GM21526 (cell line): ENCODE measurements at regions not wholly inside any gene's neighbourhood (a gene's known extent, or its start where the extent isn't known, plus 50 kb on each side); places are given as distances from the start of the nearest gene placed in this dataset.

Source experiments
- ATAC-seq: cut with Tn5 transposase; IDR thresholded peaks from one replicate; pipeline ENCODE4 v1.9.1; 2021; ENCODE audit warnings: moderate library complexity; ENCODE audit not compliant: unreplicated experiment, low FRiP score

DNA sequence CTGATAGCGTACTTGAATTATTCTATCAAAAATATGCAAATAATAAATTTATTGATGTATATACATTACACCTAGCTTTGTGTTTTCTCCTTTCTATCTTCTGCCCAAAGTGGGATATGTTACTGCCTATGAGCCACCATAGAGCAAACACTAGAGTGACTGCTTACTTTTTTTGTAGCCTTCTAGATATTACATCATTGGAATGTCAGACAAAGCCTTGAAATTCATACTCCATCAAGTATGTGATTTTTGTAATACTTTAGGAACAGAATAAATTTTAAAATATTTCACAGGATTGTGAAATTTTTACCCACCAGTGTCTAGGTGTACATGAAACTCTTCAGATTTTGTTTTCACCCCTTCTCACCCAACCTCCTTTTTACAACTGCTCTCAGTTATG, 787.6 kb downstream of the USP25 start:
- no peak for ATAC-seq

GRCh38 chr21:16519036-16519435, 789.3 kb downstream of the USP25 start:
- no peak for ATAC-seq

GRCh38 chr21:16519644-16520043, 789.9 kb downstream of the USP25 start:
- ATAC-seq, result no peak

- ATAC-seq, result no peak
Observed at GRCh38 chr21:16522548-16522947, 792.8 kb downstream of the USP25 start.

DNA sequence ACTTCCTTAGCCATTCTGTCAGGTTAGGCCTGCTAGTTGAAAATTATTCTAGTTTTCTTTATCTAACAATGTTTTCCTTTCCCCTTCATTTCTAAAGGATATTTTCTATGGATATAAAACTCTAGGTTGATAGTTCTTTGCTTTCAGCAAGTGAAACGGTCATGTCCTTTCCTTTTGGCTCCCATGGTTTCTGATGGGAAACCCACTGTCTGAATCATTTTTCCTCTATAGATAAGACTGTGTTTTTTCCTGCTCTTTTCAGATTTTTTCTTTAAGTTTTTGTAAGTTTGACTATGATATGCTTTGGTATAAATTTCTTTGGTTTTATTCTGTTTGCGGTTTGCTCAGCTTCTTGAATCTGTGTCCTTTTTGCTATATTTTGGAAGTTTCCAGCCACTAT, 800.9 kb downstream of the USP25 start:
- no peak for ATAC-seq

GRCh38 chr21:16532840-16533239, 803.1 kb downstream of the USP25 start:
- no peak for ATAC-seq

- ATAC-seq, result no peak
Observed at GRCh38 chr21:16533692-16534407, 804.1 kb downstream of the USP25 start.

- ATAC-seq, result no peak
Observed at GRCh38 chr21:16534408-16535101, 804.8 kb downstream of the USP25 start.

- no peak for ATAC-seq
Observed at GRCh38 chr21:16535102-16535422, 805.3 kb downstream of the USP25 start.

DNA sequence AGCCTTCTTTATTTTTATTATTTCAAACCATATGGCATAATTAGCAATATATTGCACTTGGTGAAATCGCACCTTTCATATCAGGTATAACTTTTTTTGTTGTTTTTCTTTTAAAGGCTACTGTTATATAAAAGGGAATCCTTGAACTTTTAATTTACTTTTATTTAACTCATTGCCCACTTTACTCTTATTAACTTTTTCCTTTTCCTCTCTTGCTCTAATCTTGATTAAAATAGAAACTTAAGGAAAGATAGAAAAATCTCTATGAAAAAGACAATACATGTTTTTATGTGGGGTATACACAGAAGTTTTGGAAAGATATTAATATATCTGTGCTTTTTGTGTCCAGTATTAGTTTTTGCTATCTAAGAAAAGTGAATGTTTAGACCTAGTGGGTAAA, 805.8 kb downstream of the USP25 start:
- no peak for ATAC-seq

- no peak for ATAC-seq
Observed at GRCh38 chr21:16536140-16536539, 806.4 kb downstream of the USP25 start.

- ATAC-seq, result no peak
Observed at GRCh38 chr21:16536643-16537434, 807.1 kb downstream of the USP25 start.

DNA sequence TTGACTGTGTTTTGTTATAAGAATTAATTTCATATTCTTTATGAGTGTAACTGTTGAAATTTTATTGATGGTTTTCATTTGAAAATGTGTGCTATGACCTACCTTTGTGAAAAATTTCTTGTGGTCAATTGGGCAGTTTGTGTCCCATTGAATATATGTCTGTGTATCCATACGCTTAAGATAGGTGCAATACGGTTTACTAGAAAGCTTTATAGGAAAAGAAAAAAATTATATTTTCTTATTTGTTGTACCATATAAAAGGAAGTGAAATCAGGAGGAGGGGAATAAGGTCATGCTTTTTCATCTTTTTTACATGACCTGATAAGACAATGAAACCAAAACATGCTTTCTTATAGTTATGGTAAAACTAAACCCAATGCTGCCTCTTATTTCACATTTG, 807.7 kb downstream of the USP25 start:
- no peak for ATAC-seq

DNA sequence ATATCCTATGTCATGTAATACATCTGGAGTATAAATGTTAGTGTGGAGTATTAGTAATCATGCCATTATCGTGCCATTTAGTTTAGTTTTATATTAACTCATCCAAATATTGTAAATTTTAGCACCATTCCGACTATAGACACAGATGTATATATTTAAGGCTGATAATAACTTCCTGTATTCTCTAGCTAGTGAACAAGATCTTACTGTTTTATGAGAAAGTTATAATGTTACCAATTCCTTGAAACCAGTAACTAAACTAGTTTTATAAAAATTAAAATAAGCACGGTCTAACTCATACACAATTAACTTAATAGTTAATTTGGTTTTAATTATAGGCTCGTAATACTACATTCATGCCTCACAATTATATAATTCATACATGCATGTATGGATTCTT, 808.6 kb downstream of the USP25 start:
- ATAC-seq, result no peak

DNA sequence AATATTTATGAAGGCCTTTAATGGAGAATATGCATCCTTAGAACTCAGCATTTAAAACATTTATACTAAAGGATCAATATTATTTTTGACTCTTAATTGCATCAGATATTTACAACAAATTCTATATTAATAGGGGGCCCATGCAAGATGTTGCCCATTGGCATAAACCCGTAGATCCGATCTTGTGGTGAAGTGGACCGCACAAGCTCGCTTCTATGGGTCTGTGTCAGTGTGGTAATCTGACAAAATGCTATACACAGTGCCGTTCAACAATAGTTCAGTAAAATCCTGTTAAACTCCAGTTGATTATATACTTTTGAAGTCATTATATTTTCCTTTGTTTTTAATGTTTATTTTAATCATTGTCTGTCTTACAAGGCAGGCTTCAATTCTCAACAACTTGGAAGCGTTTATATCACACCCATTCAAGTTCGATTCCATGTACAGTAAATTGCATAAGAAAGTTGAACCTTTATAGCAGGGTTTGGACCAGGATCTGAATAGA, 809.2 kb downstream of the USP25 start:
- no peak for ATAC-seq

- ATAC-seq, result no peak
Observed at GRCh38 chr21:16540966-16541727, 811.4 kb downstream of the USP25 start.

DNA sequence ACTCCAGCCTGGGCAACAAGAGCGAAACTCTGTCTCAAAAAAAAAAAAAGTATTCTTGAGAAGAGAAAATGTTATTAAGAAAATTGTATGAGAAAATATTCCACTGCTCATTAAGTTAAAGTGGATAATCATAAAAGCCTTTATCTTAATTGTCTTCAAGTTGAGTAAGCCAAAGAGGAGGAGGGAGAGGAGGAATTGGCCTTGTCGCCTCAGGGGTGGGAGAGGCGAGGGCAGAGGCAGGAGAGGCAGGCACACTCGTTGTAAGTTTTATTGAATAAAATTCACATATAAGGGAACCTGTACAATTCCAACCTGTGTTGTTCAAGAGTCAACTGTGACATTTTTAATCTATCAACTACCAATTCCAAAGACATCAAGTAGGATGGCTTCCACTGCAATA, 820.3 kb downstream of the USP25 start:
- ATAC-seq, result no peak

DNA sequence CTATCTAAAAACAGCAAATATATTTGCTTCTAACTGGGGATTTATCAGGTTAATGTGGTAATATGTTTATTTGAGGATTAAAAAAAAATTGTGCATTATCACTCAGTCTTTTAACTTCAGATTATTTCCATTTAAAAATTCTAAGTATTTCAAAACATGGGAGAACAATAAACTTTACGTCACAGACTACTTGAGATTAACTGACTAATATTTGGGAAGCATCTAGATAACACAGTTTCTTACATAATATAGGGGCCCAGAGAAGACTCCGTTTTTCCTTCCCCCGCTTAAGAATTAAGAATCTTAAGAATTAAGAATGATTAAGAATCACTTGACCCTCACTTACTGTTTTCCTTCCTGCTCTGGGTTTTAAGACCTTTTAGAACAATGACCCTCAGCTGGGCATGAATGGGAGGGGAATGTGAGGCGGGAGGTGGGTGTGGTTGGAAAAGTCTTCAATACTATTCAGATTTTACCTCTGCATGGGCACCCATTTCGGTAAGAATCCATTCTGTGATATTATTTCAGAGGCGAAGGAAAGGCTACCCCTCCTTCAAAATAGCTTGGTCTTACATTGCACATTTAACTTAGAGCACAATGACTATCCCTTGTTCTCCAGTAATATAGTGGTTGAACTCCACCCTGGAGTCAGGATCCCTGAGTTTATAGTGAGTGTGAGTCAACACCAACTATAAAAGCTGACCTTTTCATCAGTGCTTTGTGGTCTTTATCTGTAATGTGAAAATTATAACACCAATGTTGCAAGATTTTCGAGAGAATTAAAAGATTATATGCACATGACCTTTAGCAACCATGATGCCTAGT, 821.3 kb downstream of the USP25 start:
- ATAC-seq, result no peak

GRCh38 chr21:16552880-16553279, 823.1 kb downstream of the USP25 start:
- no peak for ATAC-seq

DNA sequence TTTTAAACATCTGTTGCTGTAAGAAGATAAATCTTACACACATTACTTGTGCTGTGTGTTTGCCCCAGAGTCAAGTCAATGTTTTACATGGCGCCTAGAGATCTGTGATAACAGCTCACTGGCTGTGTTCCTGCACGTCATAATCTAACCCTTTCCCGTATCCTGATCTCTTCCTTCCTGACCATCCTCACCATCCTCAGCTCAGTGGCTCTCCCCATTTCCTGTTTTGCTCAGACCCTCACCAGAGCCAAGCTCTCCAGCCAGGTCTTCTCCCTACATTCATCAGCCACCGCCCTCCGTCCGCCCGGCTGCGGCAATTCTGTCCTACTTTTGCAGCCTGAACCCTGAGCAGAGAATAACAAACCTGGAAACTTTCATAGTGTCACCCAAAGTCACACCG, 824.7 kb downstream of the USP25 start:
- no peak for ATAC-seq
